ENCODE measurements at regions not wholly inside any gene's neighbourhood (a gene's known extent, or its start where the extent isn't known, plus 50 kb on each side); places are given as distances from the start of the nearest gene placed in this dataset.

DNA sequence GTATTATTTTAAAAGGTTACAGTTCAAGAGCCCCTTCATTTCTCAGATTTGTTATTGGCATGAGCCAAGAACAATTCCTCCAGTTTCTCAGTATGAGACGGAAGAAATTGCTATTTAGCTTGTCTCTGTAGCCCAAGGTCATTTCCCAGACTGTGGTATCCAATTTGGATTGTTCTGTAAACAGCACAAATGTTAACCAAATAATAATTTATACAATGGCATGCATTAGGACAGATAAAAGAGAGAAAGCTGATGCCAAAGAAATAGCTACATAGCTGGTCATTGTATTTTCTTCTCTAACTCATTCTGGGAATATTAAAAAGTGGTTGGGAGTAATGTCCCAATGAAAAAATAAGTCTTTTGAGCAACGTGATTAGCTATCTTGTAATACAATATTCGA, 134.6 kb upstream of the NPY2R start:
- Histone ChIP-seq H3K36me3 (ENCODE audit: insufficient read depth, low read length) (no peaks in the 10 kb centered on the region), H3K27ac (no peak overlapping the region)

DNA sequence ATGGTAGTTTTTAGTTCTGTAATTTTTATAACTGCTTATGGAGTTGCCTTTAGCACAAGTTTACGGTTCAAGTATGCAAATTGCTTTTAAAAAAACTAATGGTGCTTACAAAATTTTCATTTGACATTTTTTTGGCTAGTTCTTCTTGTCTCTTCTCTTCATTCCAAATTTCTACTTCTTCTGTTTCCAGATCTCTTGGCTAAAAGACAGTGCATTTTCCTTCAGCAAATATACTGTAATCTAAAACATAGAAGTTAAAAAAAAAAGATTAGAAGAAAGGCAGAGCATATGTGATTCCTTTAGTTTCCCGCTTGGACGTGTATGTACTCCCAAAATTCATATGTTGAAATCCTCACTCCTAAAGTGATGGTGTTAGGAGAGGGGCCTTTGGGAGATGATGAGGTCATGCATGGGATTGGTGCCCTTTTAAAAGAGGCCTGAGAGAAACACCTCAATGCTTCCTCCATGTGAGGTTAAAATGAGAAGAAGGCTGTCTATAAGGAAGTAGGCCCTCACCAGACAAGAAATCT, 132.1 kb upstream of the NPY2R start:
- H3K9me3 ChIP-seq (ENCODE audit: low read depth, low read length) = no peaks in the 10 kb centered on the region
- no peaks in the 10 kb centered on the region for H3K36me3 ChIP-seq (ENCODE audit: insufficient read depth, low read length)
- DNase-seq (ENCODE audit: low read depth, low spot score) = no peak
- no peak for TF ChIP-seq POLR2AphosphoS5 (IDR thresholded peaks at IDR 0.05; ENCODE audit: borderline replicate concordance, low read depth, low read length)
- no peak for TF ChIP-seq EZH2 (IDR thresholded peaks at IDR 0.05)
- TF ChIP-seq FOXP2 (optimal IDR thresholded peaks at IDR 0.05; ENCODE audit: control extremely low read depth, extremely low read length, insufficient read depth) = no peak
- no peak overlapping the region for H3K9ac ChIP-seq (ENCODE audit: insufficient read length)
- H3K27ac ChIP-seq = no peak overlapping the region
- H3K4me3 ChIP-seq = no peak overlapping the region

More for the DNA sequence above, 134.6 kb upstream of the NPY2R start:
- Histone ChIP-seq H3K4me3 (no peak overlapping the region), H3K9me3 (ENCODE audit: low read depth, low read length) (no peaks in the 10 kb centered on the region), H3K9ac (ENCODE audit: insufficient read length) (no peak overlapping the region)
- no peak for DNase-seq (ENCODE audit: low read depth, low spot score)
- TF ChIP-seq EZH2 (IDR thresholded peaks at IDR 0.05) = no peak

DNA sequence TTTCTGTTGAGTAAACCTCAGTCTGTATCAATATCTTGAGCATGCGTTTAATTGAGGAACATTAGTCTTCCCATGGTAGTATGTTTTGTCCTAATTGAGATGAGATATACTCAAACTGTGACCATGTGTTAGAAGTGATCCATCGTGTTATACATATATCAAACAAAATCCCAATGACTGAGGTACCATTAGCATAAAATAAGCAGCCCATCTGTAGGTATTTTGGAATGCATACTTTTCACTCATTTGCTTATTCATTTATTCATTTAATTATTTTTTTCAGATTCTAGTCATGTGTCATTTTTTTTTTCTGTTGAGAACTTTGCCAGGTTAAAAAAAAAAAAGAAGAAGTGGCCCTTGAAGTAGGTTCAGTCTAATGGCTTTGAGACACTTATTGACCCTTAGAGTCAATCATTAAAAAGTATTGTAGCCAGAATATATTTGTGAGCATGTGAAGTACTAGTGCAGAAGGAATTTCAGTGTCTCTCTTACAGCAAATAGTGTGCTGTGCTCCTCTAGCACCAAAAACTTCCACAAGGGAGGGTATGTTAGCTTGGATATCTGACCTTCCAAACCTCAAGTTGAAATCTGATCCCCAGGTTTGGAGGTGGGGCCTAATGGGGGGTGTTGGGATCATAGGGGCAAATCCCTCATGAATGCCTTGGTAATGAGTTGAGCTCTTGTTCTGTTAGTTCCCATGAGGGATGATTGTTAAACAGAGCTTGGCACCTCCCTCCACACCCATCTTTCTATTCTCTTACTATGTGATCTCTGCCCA, 130.8 kb upstream of the NPY2R start:
- Histone ChIP-seq H3K27ac (no peak overlapping the region), H3K9me3 (ENCODE audit: low read depth, low read length) (no peaks in the 10 kb centered on the region), H3K36me3 (ENCODE audit: insufficient read depth, low read length) (no peaks in the 10 kb centered on the region), H3K9ac (ENCODE audit: insufficient read length) (no peak overlapping the region), H3K4me3 (no peak overlapping the region)
- TF ChIP-seq FOXP2 (optimal IDR thresholded peaks at IDR 0.05; ENCODE audit: control extremely low read depth, extremely low read length, insufficient read depth) = no peak
- TF ChIP-seq POLR2AphosphoS5 (IDR thresholded peaks at IDR 0.05; ENCODE audit: borderline replicate concordance, low read depth, low read length) = no peak
- TF ChIP-seq EZH2 (IDR thresholded peaks at IDR 0.05) = no peak
- DNase-seq (ENCODE audit: low read depth, low spot score) = no peak

GRCh38 chr4:155079871-155080270, 128.6 kb upstream of the NPY2R start:
- no peak overlapping the region for H3K9ac ChIP-seq (ENCODE audit: insufficient read length)
- H3K4me3 ChIP-seq = no peak overlapping the region
- no peaks in the 10 kb centered on the region for H3K9me3 ChIP-seq (ENCODE audit: low read depth, low read length)
- TF ChIP-seq EZH2 (IDR thresholded peaks at IDR 0.05) (no peak), POLR2AphosphoS5 (IDR thresholded peaks at IDR 0.05; ENCODE audit: borderline replicate concordance, low read depth, low read length) (no peak), FOXP2 (optimal IDR thresholded peaks at IDR 0.05; ENCODE audit: control extremely low read depth, extremely low read length, insufficient read depth) (no peak)
- no peak for DNase-seq (ENCODE audit: low read depth, low spot score)
- H3K27ac ChIP-seq = no peak overlapping the region
- no peaks in the 10 kb centered on the region for H3K36me3 ChIP-seq (ENCODE audit: insufficient read depth, low read length)

- TF ChIP-seq POLR2AphosphoS5 (IDR thresholded peaks at IDR 0.05; ENCODE audit: borderline replicate concordance, low read depth, low read length) = no peak
- TF ChIP-seq EZH2 (IDR thresholded peaks at IDR 0.05) = no peak
- TF ChIP-seq FOXP2 (optimal IDR thresholded peaks at IDR 0.05; ENCODE audit: control extremely low read depth, extremely low read length, insufficient read depth) = no peak
- Histone ChIP-seq H3K9ac (ENCODE audit: insufficient read length) (no peak overlapping the region), H3K9me3 (ENCODE audit: low read depth, low read length) (no peaks in the 10 kb centered on the region), H3K36me3 (ENCODE audit: insufficient read depth, low read length) (no peaks in the 10 kb centered on the region), H3K27ac (no peak overlapping the region), H3K4me3 (no peak overlapping the region)
- no peak for DNase-seq (ENCODE audit: low read depth, low spot score)
Measured at GRCh38 chr4:155081222-155081621, 127.2 kb upstream of the NPY2R start.

DNA sequence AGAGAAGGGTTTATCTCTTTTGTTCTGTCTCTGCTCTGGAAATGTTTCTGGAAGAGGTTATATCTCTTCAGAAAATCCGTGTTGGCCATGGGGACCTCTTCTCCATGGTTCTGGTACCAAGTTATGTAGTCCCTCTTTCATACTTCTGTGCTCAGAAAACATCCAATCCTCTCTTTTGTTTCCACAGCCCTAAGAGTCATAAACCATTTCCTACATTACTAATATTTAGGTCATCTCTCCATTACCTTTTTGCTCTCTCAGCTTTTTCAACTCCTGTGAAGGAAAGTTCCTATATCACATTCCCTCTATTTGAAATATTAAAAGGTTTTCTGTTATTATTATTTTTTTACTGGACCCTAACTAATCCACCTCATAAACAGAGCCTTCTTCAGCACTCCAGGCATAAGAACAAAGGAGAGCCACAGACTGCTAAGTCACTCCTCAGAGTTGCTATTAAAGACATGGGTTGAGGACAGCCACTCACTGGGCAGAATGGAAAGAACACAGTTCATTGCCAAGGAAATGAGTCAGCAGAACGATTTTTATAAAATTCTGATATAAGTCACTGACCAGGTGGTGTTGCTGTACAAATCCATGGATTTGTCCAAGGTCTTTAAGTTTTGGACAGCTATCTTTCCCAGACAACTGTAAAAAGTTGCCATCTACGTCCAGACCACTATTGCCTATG, 122.4 kb upstream of the NPY2R start:
- Histone ChIP-seq H3K9me3 (ENCODE audit: low read depth, low read length) (no peaks in the 10 kb centered on the region), H3K4me3 (no peak overlapping the region), H3K27ac (no peak overlapping the region), H3K36me3 (ENCODE audit: insufficient read depth, low read length) (no peaks in the 10 kb centered on the region), H3K9ac (ENCODE audit: insufficient read length) (no peak overlapping the region)
- no peak for TF ChIP-seq POLR2AphosphoS5 (IDR thresholded peaks at IDR 0.05; ENCODE audit: borderline replicate concordance, low read depth, low read length)
- DNase-seq (ENCODE audit: low read depth, low spot score) = no peak

- H3K4me3 ChIP-seq = no peak overlapping the region
- TF ChIP-seq FOXP2 (optimal IDR thresholded peaks at IDR 0.05; ENCODE audit: control extremely low read depth, extremely low read length, insufficient read depth) (no peak), POLR2AphosphoS5 (IDR thresholded peaks at IDR 0.05; ENCODE audit: borderline replicate concordance, low read depth, low read length) (no peak), EZH2 (IDR thresholded peaks at IDR 0.05) (no peak)
- H3K9me3 ChIP-seq (ENCODE audit: low read depth, low read length) = no peaks in the 10 kb centered on the region
- H3K9ac ChIP-seq (ENCODE audit: insufficient read length) = no peak overlapping the region
- H3K36me3 ChIP-seq (ENCODE audit: insufficient read depth, low read length) = no peaks in the 10 kb centered on the region
- DNase-seq (ENCODE audit: low read depth, low spot score) = no peak
- no peak overlapping the region for H3K27ac ChIP-seq
Measured at GRCh38 chr4:155094201-155094820, 114.1 kb upstream of the NPY2R start.

DNA sequence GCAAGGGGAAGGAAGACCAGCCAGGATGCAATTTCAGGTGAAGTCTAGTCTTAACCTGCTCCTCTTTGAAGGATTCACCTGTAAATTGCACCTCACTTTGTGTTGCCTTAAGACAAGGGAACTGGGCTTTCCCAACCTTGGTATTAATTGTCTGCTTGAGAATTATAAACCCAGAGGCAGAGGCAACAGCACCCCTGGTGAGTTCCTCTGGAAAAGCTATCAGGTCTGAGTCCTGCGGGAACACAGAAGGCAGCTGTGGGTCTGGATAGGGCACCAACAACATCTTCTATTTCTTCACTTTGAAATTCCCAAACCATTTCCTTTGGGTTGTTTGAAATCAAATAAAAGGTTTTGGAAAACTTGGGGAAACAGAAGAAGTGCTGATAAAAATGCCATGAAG, 109.2 kb upstream of the NPY2R start:
- Histone ChIP-seq H3K36me3 (ENCODE audit: insufficient read depth, low read length) (no peaks in the 10 kb centered on the region), H3K9ac (ENCODE audit: insufficient read length) (no peak overlapping the region), H3K27ac (no peak overlapping the region), H3K4me3 (no peak overlapping the region), H3K9me3 (ENCODE audit: low read depth, low read length) (no peaks in the 10 kb centered on the region)
- DNase-seq (ENCODE audit: low read depth, low spot score) = no peak
- TF ChIP-seq FOXP2 (optimal IDR thresholded peaks at IDR 0.05; ENCODE audit: control extremely low read depth, extremely low read length, insufficient read depth) (no peak), POLR2AphosphoS5 (IDR thresholded peaks at IDR 0.05; ENCODE audit: borderline replicate concordance, low read depth, low read length) (no peak)
